Activated B cell treated with CpG ODN at 0.5 μM for 24 hours (primary cell): ENCODE measurements at regions not wholly inside any gene's neighbourhood (a gene's known extent, or its start where the extent isn't known, plus 50 kb on each side); places are given as distances from the start of the nearest gene placed in this dataset.

Experiments used
- ATAC-seq: fragments of 200-7000 bp; cut with Tn5 transposase; one replicate; pipeline ENCODE4 v1.10.0; 2021; ENCODE audit warnings: low read depth, mild to moderate bottlenecking, moderate library complexity
- CTCF ChIA-PET: fragments of 350-600 bp; sonication (Branson Sonifier 250); formaldehyde crosslinking; loops from one replicate; lab custom pipeline; 2021; ENCODE audit warnings: antibody characterized with exemption; lab: Charles Lee
- POLR2A ChIA-PET: fragments of 350-600 bp; sonication (Branson Sonifier 250); formaldehyde crosslinking; loops from one replicate; lab custom pipeline; 2021; ENCODE audit warnings: antibody characterized with exemption; lab: Charles Lee
- DNase-seq: peaks from one replicate; pipeline ENCODE4 v3.0.0; 2022
- H3K27ac Mint-ChIP-seq: one replicate; pipeline ENCODE4 v1.8.0; 2020; ENCODE audit warnings: mixed read lengths
- H3K27me3 Mint-ChIP-seq: one replicate; pipeline ENCODE4 v1.8.0; 2021; ENCODE audit warnings: mixed read lengths
- H3K36me3 Mint-ChIP-seq: one replicate; pipeline ENCODE4 v1.8.0; 2021; ENCODE audit warnings: low read depth, mixed read lengths
- H3K4me1 Mint-ChIP-seq: one replicate; pipeline ENCODE4 v1.8.0; 2021; ENCODE audit warnings: mixed read lengths
- H3K4me3 Mint-ChIP-seq: one replicate; pipeline ENCODE4 v1.8.0; 2020; ENCODE audit warnings: mild to moderate bottlenecking, mixed read lengths
- H3K9me3 Mint-ChIP-seq: one replicate; pipeline ENCODE4 v1.8.0; 2020; ENCODE audit warnings: mixed read lengths
- CTCF ChIP-seq: fragments of 200-600 bp; IDR thresholded peaks from one replicate; pipeline ENCODE4 v1.8.0; 2022; ENCODE audit warnings: antibody characterized with exemption, mild to moderate bottlenecking
- intact Hi-C: fragments of 100-400 bp; cut with micrococcal nuclease; formaldehyde crosslinking; loops from one replicate; pipeline ENCODE4 v1.15.1; 2024

DNA sequence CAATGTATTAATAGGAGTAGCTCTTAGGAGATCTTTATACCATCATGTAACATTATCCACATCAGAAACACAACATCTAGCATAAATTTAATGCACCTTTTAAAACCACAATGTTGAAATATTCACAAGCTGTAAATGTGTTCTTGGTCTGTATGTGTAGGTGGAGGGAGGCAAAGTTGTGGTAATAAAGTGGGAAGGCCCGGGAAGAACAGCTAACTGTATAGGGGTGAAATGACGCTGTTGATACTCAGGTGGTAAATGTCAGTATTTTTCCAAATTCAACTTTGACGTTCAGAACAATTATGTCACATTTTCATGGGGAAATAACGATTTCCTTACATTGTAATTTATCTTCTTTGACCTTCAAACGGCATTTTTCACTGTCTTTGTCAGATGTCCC, 146.0 kb upstream of the STMND1 start:
- ATAC-seq, result no peak
- TF ChIP-seq CTCF, result no peak
- intact Hi-C loops, result loop anchor here (10.0 kb wide), 1 partner anchor 551 kb away; no protein-coding TSS in a partner anchor
- no peak overlapping the region for H3K27ac Mint-ChIP-seq
- DNase-seq, result no peak
- CTCF ChIA-PET, result no interaction called here
- no peaks in the 10 kb centered on the region for H3K36me3 Mint-ChIP-seq
- H3K9me3 Mint-ChIP-seq, result no peaks in the 10 kb centered on the region
- H3K4me3 Mint-ChIP-seq, result no peak overlapping the region
- H3K27me3 Mint-ChIP-seq, result peaks cover 8% of the 10 kb centered on the region
- POLR2A ChIA-PET, result no interaction called here
- no peaks in the 10 kb centered on the region for H3K4me1 Mint-ChIP-seq

DNA sequence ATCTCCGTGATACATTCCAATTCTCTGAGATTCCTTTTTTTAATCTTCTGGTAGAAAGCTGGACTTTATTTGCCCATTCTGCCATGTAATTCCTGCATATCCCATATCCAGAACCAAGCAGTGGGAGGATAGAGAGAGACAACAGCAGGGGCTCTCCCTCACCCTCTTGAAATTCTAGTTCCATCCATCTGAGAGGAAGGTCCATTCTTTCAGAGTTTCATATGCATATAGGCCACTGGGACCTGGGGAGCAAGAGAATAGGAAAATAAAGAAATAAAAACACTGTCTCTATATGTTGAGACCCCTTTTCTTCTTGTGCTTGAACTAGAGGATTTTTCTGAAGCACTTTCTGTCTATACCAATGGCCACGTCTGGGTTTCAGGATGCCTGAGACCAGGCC, 147.9 kb upstream of the STMND1 start:
- H3K27ac Mint-ChIP-seq, result no peak overlapping the region
- no peak for ATAC-seq
- ChIA-PET POLR2A (no interaction called here), CTCF (no interaction called here)
- H3K36me3 Mint-ChIP-seq, result no peaks in the 10 kb centered on the region
- DNase-seq, result no peak
- intact Hi-C loops, result loop anchor here (10.0 kb wide), 1 partner anchor 549 kb away; no protein-coding TSS in a partner anchor
- H3K9me3 Mint-ChIP-seq, result no peaks in the 10 kb centered on the region
- no peaks in the 10 kb centered on the region for H3K4me1 Mint-ChIP-seq
- TF ChIP-seq CTCF, result no peak
- no peak overlapping the region for H3K4me3 Mint-ChIP-seq
- H3K27me3 Mint-ChIP-seq, result peaks cover 10% of the 10 kb centered on the region

DNA sequence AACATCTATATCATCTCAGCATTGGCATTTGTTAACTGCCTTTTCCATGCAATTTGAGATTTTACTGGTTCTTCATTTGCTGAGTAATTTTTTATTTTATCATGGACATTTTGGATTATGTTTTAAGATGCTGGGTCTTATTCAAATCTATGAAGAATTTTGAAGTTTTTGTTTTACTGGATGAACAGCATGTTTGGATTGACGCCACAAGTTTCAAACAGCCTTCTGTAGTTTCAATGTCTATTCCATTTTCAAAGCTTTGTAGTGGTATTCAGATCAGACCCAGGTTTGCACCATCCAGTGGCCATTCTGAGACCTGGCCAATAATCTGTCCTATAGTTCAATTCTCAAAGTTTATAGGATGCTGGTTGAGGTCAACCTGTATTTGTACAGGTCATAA, 148.4 kb upstream of the STMND1 start:
- no peaks in the 10 kb centered on the region for H3K4me1 Mint-ChIP-seq

GRCh38 chr6:16950825-16951495, 150.9 kb upstream of the STMND1 start:
- intact Hi-C loops, result loop anchor here (10.0 kb wide), 1 partner anchor 546 kb away; no protein-coding TSS in a partner anchor
- CTCF ChIA-PET, result no interaction called here

More for the DNA sequence above, 148.4 kb upstream of the STMND1 start:
- Mint-ChIP-seq H3K27me3 (peaks cover 11% of the 10 kb centered on the region), H3K27ac (no peak overlapping the region), H3K36me3 (no peaks in the 10 kb centered on the region), H3K9me3 (no peaks in the 10 kb centered on the region), H3K4me3 (no peak overlapping the region)
- TF ChIP-seq CTCF, result no peak
- intact Hi-C loops, result loop anchor here (10.0 kb wide), 1 partner anchor 549 kb away; no protein-coding TSS in a partner anchor
- CTCF ChIA-PET, result no interaction called here
- POLR2A ChIA-PET, result no interaction called here
- DNase-seq (no peak), ATAC-seq (no peak)

More at GRCh38 chr6:16950825-16951495, 150.9 kb upstream of the STMND1 start:
- no peak for DNase-seq
- Mint-ChIP-seq H3K9me3 (no peaks in the 10 kb centered on the region), H3K27me3 (peaks cover 9% of the 10 kb centered on the region), H3K36me3 (no peaks in the 10 kb centered on the region), H3K4me1 (no peaks in the 10 kb centered on the region), H3K27ac (no peak overlapping the region), H3K4me3 (no peak overlapping the region)
- POLR2A ChIA-PET, result no interaction called here
- no peak for TF ChIP-seq CTCF
- no peak for ATAC-seq
